ENCODE measurements at regions not wholly inside any gene's neighbourhood (a gene's known extent, or its start where the extent isn't known, plus 50 kb on each side); places are given as distances from the start of the nearest gene placed in this dataset.

- H3K4me3 ChIP-seq (ENCODE audit: insufficient read depth, low read depth, low read length) = no peak overlapping the region
- H3K14ac ChIP-seq (replicated peaks; ENCODE audit: low read depth, low read length) = no peak overlapping the region
- DNase-seq (no peak), ATAC-seq (ENCODE audit: low read depth) (no peak)
- H3K9me1 ChIP-seq (ENCODE audit: insufficient read depth, low read length) = no peaks in the 10 kb centered on the region
- H3K79me1 ChIP-seq (ENCODE audit: low read depth in 1 of 2, low read length in 2 of 2) = no peaks in the 10 kb centered on the region
- H2BK20ac ChIP-seq (ENCODE audit: low read depth, low read length) = no peak overlapping the region
- H3K4me2 ChIP-seq (ENCODE audit: low read depth, low read length) = no peak overlapping the region
- H2AK5ac ChIP-seq (ENCODE audit: low read depth, low read length) = no peak overlapping the region
- dilution Hi-C loops (cut with HindIII; ENCODE audit: low sequenced_read_pairs, unreplicated experiment) (no loop called here), in situ Hi-C loops (cut with MboI; ENCODE audit: low sequenced_read_pairs) (no loop called here), intact Hi-C loops (cut with micrococcal nuclease) (no loop called here)
- no peak for TF ChIP-seq FOS (IDR thresholded peaks at IDR 0.05; ENCODE audit: low read depth, low read length)
- TF ChIP-seq RFX5 (IDR thresholded peaks at IDR 0.05; ENCODE audit: low read depth, low read length) = no peak
- no peak for TF ChIP-seq CEBPB (IDR thresholded peaks at IDR 0.05; ENCODE audit: low read depth, low read length)
- no peak for TF ChIP-seq CTCF (conservative IDR thresholded peaks at IDR 0.05; ENCODE audit: low read depth, low read length)
- no peak for TF ChIP-seq NFE2L2 (IDR thresholded peaks at IDR 0.05; ENCODE audit: low read depth, low read length)
- no peak for TF ChIP-seq CHD1 (IDR thresholded peaks at IDR 0.05; ENCODE audit: low read depth, low read length)
- TF ChIP-seq RCOR1 (IDR thresholded peaks at IDR 0.05; ENCODE audit: insufficient replicate concordance, low read length) = no peak
- TF ChIP-seq MXI1 (IDR thresholded peaks at IDR 0.05; ENCODE audit: borderline replicate concordance, low read depth, low read length) = no peak
- TF ChIP-seq RAD21 (IDR thresholded peaks at IDR 0.05; ENCODE audit: low read length) = no peak
- no peak for TF ChIP-seq USF2 (IDR thresholded peaks at IDR 0.05; ENCODE audit: low read depth, low read length)
- TF ChIP-seq MAZ (IDR thresholded peaks at IDR 0.05; ENCODE audit: borderline replicate concordance, low read depth, low read length) = no peak
- H2BK15ac ChIP-seq (ENCODE audit: low read depth, low read length) = no peak overlapping the region
- H3K27me3 ChIP-seq (ENCODE audit: control insufficient read depth, insufficient read depth, low read length) = no peaks in the 10 kb centered on the region
- H3K18ac ChIP-seq (ENCODE audit: low read depth, low read length) = no peak overlapping the region
- no CpG with 5 or more reads among the region's 1 CpG for WGBS, 2 experiments (ENCODE audit: extremely low coverage in 2 of 2, insufficient read length in 1 of 2)
- H3K9ac ChIP-seq (ENCODE audit: low read depth, low read length) = no peak overlapping the region
- no peaks in the 10 kb centered on the region for H3K4me1 ChIP-seq (ENCODE audit: control insufficient read depth, insufficient read depth, low read length)
- H3K23ac ChIP-seq (ENCODE audit: low read depth, low read length) = no peak overlapping the region
- H4K5ac ChIP-seq (ENCODE audit: low read depth, low read length) = no peak overlapping the region
- no peak overlapping the region for H2BK5ac ChIP-seq (ENCODE audit: low read depth, low read length, poor library complexity, severe bottlenecking)
- BruUV-seq (replicated peaks) = no TSS peak
- no peak overlapping the region for H4K8ac ChIP-seq (ENCODE audit: low read depth in 2 of 2, low read length in 2 of 2)
- no peak overlapping the region for H2BK120ac ChIP-seq (ENCODE audit: low read depth, low read length)
- H3K9me3 ChIP-seq (ENCODE audit: control insufficient read depth, insufficient read depth, low read length) = peaks cover 21% of the 10 kb centered on the region
- H3K36me3 ChIP-seq (ENCODE audit: control insufficient read depth, insufficient read depth, low read length) = no peaks in the 10 kb centered on the region
- no peak overlapping the region for H2AFZ ChIP-seq (replicated peaks; ENCODE audit: low read length, poor library complexity)
- no peak overlapping the region for H2AK9ac ChIP-seq (replicated peaks; ENCODE audit: low read depth, low read length, poor library complexity)
- no peak overlapping the region for H3K4ac ChIP-seq (ENCODE audit: low read depth, low read length)
- no peak overlapping the region for H3K56ac ChIP-seq (ENCODE audit: extremely low read depth, insufficient read depth, low read length)
- POLR2A ChIA-PET (ENCODE audit: unreplicated experiment) = no interaction called here
- H4K91ac ChIP-seq (ENCODE audit: insufficient read depth, low read depth, low read length) = no peak overlapping the region
- CTCF ChIA-PET = no interaction called here
- H3K27ac ChIP-seq (ENCODE audit: insufficient read depth, low read length) = no peak overlapping the region
- no peaks in the 10 kb centered on the region for H4K20me1 ChIP-seq (ENCODE audit: insufficient read depth, low read length)
Observed at GRCh38 chr1:213541641-213542040, 446.1 kb upstream of the PROX1 start.

Data from IMR-90 (cell line).